RPMI8226 (cell line): ENCODE measurements at regions not wholly inside any gene's neighbourhood (a gene's known extent, or its start where the extent isn't known, plus 50 kb on each side); places are given as distances from the start of the nearest gene placed in this dataset.

ENCODE experiments used
- DNase-seq: peaks from one replicate; pipeline ENCODE4 v3.0.0-alpha.2; 2015

DNA sequence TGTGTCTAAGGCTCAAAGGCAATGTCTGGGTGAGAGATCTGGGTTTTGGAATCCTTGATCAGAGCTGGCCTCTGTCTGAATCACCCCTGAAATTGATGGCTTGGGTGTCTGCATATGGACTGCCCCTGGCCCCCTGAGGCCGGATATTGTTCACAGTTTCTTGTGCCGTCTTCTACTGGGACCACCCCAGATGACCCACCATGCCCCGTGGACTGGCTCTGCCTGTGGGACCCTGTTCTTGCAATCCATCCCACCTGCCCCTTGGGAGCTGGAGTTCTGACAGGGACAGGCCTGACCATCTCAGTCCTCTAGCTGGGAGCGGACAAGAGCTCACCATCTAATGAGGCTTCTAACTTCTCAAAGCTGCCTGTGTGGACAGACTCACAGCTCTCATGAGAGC lies 119.9 kb downstream of the FAM43A start:
- no peak for DNase-seq

GRCh38 chr3:194806991-194807630 lies 121.4 kb downstream of the FAM43A start:
- no peak for DNase-seq

GRCh38 chr3:194808640-194809097 lies 123.0 kb downstream of the FAM43A start:
- peak; percentile 47 for DNase-seq

DNA sequence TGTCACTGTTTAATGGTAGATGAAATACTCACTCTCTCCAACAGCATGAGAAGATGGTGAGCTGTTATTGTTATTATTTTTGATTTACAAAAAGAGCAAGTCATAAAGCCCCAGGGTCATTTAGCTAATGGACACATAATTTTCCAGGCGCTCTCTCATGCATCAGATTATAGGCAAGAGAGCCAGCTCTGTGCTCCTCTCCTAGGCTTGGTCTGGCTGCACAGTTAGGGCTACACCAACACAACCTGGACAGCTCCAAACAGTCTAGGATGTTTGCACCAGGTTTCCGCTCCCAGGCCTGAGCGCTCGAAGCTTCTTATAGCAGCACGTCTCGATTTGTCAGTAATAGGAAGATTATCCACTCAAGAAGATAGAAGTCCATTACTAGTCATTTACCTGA lies 123.7 kb downstream of the FAM43A start:
- no peak for DNase-seq

DNA sequence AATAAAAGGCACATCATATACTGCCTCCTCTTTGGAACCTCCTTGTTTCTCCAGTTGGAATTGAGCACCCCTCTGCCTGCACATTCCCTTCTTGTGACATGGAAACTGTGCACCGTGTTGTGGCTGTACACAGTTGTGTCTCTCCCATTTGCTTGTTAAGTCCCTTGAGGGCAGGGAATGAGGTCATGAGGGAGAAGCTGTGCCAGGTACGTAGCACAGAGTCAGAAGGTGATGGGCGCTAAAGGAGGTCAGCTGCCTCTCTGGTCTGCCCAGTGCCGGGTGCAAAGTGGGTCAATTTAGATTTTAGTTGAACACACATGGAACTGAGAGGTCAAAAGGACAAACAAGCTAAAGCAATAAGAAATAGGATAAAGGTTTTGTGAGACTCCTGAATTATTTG lies 124.4 kb downstream of the FAM43A start:
- no peak for DNase-seq

DNA sequence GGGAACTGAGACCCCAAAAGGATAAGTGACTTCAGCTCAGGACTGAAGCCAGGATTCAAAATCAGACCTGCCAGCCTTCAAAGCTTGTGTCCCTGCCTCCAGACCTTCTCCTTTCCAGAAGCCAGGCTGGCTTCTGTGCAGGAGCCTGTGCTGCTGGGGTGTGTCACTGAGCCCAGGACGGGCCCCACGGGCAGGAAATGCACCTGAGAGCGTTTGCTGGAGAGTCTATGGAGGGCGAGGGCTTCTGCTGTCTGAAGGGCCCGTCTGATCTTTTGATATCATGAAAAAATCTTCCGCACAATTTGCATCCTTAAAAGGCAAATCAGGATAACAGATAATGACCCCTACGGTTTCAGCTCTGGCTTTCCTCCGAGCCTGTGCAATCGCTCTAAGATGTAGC lies 125.4 kb downstream of the FAM43A start:
- DNase-seq: no peak

DNA sequence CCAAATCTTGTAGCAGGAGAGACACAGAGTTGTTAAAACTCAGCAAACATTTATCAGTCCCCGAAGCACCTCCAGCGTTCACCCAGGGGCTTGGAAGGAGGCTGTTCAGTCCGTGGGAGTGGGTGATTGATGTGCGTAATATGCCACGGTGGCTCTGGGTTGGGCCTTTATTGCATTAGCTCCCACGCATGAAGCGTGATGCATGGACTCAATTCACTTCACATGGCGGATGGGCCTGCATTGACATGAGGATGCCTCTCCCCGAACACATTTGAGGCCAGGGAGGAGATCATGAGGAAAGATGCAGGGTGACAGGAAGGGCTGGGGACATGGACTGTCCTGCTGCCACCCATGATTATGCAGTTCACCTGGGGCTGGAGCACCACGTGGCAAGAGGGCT lies 126.5 kb downstream of the FAM43A start:
- no peak for DNase-seq

DNA sequence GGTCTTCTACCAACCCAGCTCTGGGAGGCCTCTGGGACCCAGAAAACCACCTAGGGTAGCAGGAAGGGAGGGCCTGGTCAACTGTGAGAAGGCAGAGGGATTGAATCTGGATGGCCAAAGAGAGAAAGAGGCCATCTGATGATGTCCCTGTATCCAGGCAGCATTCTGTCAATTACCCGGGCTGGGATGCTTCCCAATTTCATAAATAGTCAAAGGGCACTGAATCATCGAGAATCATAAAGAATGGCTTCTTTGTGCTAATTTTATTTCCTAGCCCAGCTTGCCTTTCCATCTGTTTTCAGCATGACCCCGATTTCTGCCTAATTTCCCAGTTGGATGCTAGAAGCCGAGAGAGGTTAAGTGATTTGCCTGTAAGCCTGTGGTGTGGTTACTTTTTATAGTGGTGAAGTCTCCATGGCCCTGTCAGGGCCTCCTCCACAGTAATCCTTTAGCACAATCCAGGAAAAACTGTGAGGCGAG lies 129.2 kb downstream of the FAM43A start:
- DNase-seq: no peak

DNA sequence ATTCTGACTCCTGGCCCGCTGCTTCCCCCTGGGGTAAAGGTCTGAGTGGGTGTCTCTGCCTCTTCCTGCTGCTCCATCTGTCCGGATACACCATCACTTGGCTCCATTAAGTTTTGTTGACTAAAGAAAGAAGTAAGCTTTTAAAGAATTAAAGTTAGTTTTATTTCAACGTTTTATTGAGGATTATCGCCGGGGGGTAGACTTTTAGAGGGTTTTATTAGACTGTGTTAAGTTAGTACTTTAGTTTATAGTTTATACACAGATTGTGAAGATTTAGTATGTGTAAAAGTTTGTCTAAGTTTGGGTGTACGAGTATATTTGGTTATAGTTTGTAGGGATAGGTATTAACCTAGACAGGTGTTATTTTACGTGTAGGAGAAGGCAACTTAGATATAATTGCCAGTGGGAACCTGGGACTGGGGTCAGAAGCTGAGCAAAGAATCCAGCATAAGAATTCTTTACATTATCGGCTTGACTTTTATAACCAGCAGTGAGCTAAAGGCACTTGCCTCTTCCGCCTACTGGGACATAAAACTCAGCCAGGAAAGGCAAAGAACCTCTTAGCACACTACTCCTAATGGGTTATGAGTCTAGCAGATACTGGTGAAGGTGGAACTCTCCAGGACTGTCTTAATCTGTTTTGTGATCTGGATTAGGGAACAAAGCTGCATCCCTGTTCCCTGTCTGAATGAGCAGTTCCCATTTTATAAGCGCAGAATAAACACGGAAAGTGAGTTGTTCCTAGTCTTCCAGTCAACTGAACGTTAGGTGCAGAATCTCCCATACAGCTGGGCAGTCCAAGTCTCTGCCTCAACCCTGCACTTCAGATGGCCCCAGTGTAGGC lies 131.3 kb downstream of the FAM43A start:
- DNase-seq: no peak

DNA sequence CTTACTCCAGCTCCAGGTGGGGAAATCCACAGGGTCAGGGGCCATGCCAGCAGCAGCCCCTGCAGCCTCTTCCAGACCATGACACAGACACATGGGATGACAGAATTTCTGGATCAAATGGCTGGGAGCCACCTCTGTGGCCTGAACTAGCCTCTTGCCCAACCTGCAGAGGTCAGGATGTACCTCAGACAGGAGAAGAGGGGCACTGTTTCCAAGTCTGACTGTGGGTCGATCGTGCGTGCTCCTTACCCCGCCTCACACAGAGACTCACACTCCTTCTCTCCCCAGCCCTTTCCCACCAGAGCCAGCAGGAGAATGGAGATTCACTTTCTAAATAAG lies 131.9 kb downstream of the FAM43A start:
- DNase-seq: no peak

DNA sequence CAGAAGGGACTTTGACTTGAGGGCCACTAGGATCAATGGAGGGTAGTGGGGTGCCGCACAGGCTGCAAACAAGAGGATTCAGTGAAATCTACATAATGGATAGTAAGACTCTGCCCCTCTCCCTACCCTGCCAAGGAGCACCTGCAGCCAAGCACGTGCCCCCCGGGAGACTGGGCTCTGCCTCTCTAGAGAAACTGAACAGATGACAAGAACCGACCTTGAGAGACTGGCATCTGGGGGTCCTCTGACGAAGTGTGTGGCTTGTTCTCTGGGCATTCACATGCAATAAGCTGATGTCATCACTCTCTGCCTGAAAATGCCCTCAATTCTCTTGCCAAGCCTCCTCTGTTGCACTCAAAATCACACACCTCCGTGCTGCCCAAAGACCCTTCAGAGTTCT lies 132.3 kb downstream of the FAM43A start:
- no peak for DNase-seq

DNA sequence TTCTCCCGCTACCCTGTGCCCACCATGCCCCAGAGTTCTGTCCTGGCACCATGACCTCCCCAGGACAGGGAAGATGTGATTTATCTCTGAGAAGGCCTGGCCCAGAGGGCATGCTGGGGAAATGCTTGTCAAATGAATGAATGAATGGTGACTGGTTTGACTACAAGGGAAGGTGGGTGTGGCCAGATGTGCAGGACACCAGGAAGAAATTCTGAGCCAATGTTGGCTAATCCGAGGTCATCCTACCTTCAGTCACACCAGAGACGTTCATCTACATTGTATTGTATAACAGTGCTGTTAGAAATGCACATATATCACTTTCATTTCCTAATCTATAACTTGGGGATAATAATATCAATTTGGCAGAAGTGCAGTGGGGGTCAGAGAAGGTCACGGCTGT lies 138.4 kb downstream of the FAM43A start:
- no peak for DNase-seq

- peak; percentile 78 for DNase-seq
Observed at GRCh38 chr3:194824701-194825111, 139.0 kb downstream of the FAM43A start.

GRCh38 chr3:194826594-194826993 lies 140.9 kb downstream of the FAM43A start:
- no peak for DNase-seq

GRCh38 chr3:194827486-194827885 lies 141.8 kb downstream of the FAM43A start:
- DNase-seq: no peak

GRCh38 chr3:194828116-194828515 lies 142.4 kb downstream of the FAM43A start:
- DNase-seq: no peak

DNA sequence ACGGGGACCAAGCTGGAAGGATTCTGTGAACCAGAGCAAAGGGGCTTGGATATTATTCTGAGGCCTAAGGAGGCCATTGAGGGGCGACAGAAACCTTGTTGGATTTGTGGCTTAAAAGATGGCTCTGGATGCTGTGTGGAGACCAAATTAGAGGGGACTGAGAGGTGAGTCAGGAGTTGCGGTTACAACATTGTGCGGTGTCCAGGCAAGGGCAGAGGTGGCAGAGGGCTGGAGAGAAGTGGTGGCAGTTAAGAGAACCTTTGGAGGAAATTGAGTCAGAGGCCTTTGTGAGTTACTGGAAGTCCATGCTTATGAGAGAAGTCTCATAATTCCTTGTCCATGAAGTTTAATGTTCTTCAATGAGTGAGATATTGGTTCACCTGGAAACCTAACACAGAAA lies 143.2 kb downstream of the FAM43A start:
- DNase-seq: no peak

- no peak for DNase-seq
Observed at GRCh38 chr3:194830401-194830800, 144.7 kb downstream of the FAM43A start.

GRCh38 chr3:194830978-194831377 lies 145.3 kb downstream of the FAM43A start:
- no peak for DNase-seq

GRCh38 chr3:194832346-194833104 lies 146.8 kb downstream of the FAM43A start:
- no peak for DNase-seq

- no peak for DNase-seq
Observed at GRCh38 chr3:194833114-194833910, 147.6 kb downstream of the FAM43A start.

DNA sequence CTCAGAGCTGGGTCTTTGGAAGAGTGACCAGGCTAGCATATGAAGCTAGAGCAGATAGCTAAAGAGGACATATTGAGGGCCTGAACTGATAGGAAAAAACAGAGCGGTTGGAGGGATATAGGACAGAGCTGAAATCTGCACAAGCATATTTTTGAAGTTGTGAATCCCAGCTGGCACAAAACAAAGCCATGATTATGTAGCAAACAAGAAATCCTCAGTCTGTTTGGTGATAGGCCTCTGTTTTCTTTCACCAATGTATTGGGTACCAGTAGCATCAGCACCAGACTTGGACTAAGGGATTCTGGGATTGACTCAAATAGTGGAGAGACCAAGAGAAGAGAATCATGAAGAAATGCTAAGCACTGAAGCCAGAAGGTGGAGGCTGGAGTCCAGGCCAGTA lies 151.0 kb downstream of the FAM43A start:
- DNase-seq: no peak
